RWPE1 (cell line): ENCODE measurements at regions not wholly inside any gene's neighbourhood (a gene's known extent, or its start where the extent isn't known, plus 50 kb on each side); places are given as distances from the start of the nearest gene placed in this dataset.

Source experiments
- CTCF ChIA-PET: fragments of 350-600 bp; sonication (Branson Sonifier 250); formaldehyde crosslinking; extraction: SDS; loops from one replicate; lab custom pipeline; 2021; lab: Yijun Ruan, JAX
- POLR2A ChIA-PET: fragments of 400-600 bp; formaldehyde crosslinking; extraction: SDS; loops from one replicate; lab custom pipeline; 2020; ENCODE audit warnings: antibody characterized with exemption; ENCODE audit not compliant: low non-redundant PET; lab: Yijun Ruan, JAX
- DNase-seq: peaks from one replicate; pipeline ENCODE4 v3.0.0; 2012; ENCODE audit warnings: low spot score
- H3K27ac ChIP-seq: fragments of 450-650 bp; 2 replicates; pipeline ENCODE4 v1.5.1; 2017
- CTCF ChIP-seq: fragments of 450-650 bp; conservative IDR thresholded peaks from 2 replicates; pipeline ENCODE4 v1.5.1; 2017; ENCODE audit warnings: low read depth, mild to moderate bottlenecking

GRCh38 chr13:82829040-82829439 is 1053.2 kb downstream of the SLITRK1 start:
- H3K27ac ChIP-seq = no peak overlapping the region
- ChIA-PET POLR2A (no interaction called here), CTCF (no interaction called here)
- TF ChIP-seq CTCF = no peak
- no peak for DNase-seq

GRCh38 chr13:82827724-82828123 is 1054.5 kb downstream of the SLITRK1 start:
- no peak for TF ChIP-seq CTCF
- POLR2A ChIA-PET = no interaction called here
- CTCF ChIA-PET = no interaction called here

GRCh38 chr13:82822935-82823334 is 1059.3 kb downstream of the SLITRK1 start:
- POLR2A ChIA-PET = no interaction called here
- CTCF ChIA-PET = no interaction called here
- no peak overlapping the region for H3K27ac ChIP-seq
- no peak for TF ChIP-seq CTCF
- no peak for DNase-seq

More at GRCh38 chr13:82827724-82828123, 1054.5 kb downstream of the SLITRK1 start:
- no peak for DNase-seq
- H3K27ac ChIP-seq = no peak overlapping the region

GRCh38 chr13:82817133-82817532 is 1065.1 kb downstream of the SLITRK1 start:
- TF ChIP-seq CTCF = no peak
- ChIA-PET POLR2A (no interaction called here), CTCF (no interaction called here)
- no peak overlapping the region for H3K27ac ChIP-seq
- no peak for DNase-seq

GRCh38 chr13:82815791-82816190 is 1066.5 kb downstream of the SLITRK1 start:
- ChIA-PET CTCF (no interaction called here), POLR2A (no interaction called here)
- no peak overlapping the region for H3K27ac ChIP-seq
- TF ChIP-seq CTCF = no peak
- DNase-seq = no peak

GRCh38 chr13:82803341-82803740 is 1078.9 kb downstream of the SLITRK1 start:
- DNase-seq = no peak
- CTCF ChIA-PET = no interaction called here
- POLR2A ChIA-PET = no interaction called here
- H3K27ac ChIP-seq = no peak overlapping the region
- no peak for TF ChIP-seq CTCF

- H3K27ac ChIP-seq = no peak overlapping the region
- POLR2A ChIA-PET = no interaction called here
- TF ChIP-seq CTCF = no peak
- CTCF ChIA-PET = no interaction called here
- no peak for DNase-seq
Measured at GRCh38 chr13:82802528-82802927, 1079.7 kb downstream of the SLITRK1 start.
